ENCODE measurements at regions not wholly inside any gene's neighbourhood (a gene's known extent, or its start where the extent isn't known, plus 50 kb on each side); places are given as distances from the start of the nearest gene placed in this dataset.

- ATAC-seq, result no peak
- H3K4me1 ChIP-seq, result peaks cover 0 to 11% (median 3%) of the 10 kb centered on the region in 12 donors
- intact Hi-C loops (cut with DNase I), result no loop called here
- WGBS, 4 donors, result 84 to 91% (median 88%) methylated on average over 5 of the region's 5 CpGs
- H3K9me3 ChIP-seq, result peaks cover 0 to 4% (median 0%) of the 10 kb centered on the region in 12 donors
- TF ChIP-seq POLR2A (IDR thresholded peaks at IDR 0.05) (no peak), CTCF (IDR thresholded peaks at IDR 0.05) (no peak)
- H3K27ac ChIP-seq, result no peak overlapping the region
- DNase-seq, result no peak
- no peaks in the 10 kb centered on the region for H3K36me3 ChIP-seq
- no peak overlapping the region for H3K4me3 ChIP-seq
- H3K27me3 ChIP-seq, result no peaks in the 10 kb centered on the region
Measured at GRCh38 chr10:3723766-3724165, 61.2 kb downstream of the KLF6 start.

- Histone ChIP-seq H3K36me3 (no peaks in the 10 kb centered on the region), H3K27ac (peak overlapping the region in 8 of 12 donors; percentile 5 to 66 (median 36)), H3K4me1 (peaks cover 0 to 11% (median 3%) of the 10 kb centered on the region in 12 donors), H3K9me3 (peaks cover 0 to 4% (median 0%) of the 10 kb centered on the region in 12 donors), H3K27me3 (no peaks in the 10 kb centered on the region), H3K4me3 (no peak overlapping the region)
- WGBS, 4 donors, result 36 to 45% (median 44%) methylated on average over 8 of the region's 8 CpGs
- TF ChIP-seq POLR2A (IDR thresholded peaks at IDR 0.05) (no peak), CTCF (IDR thresholded peaks at IDR 0.05) (no peak)
- DNase-seq (peak in 4 of 5 donors; percentile 52 to 80 (median 65)), ATAC-seq (peak; percentile 92 to 97 (median 96))
- intact Hi-C loops (cut with DNase I), result no loop called here
Measured at GRCh38 chr10:3720228-3721019, 64.6 kb downstream of the KLF6 start.

GRCh38 chr10:3719024-3719843 lies 65.8 kb downstream of the KLF6 start:
- intact Hi-C loops (cut with DNase I), result no loop called here
- Histone ChIP-seq H3K4me1 (peaks cover 0 to 11% (median 3%) of the 10 kb centered on the region in 12 donors), H3K36me3 (no peaks in the 10 kb centered on the region), H3K9me3 (no peaks in the 10 kb centered on the region), H3K27ac (no peak overlapping the region), H3K27me3 (no peaks in the 10 kb centered on the region), H3K4me3 (no peak overlapping the region)
- no peak for ATAC-seq
- 87 to 95% (median 91%) methylated on average over 16 to 17 of the region's 17 CpGs for WGBS, 4 donors
- no peak for DNase-seq
- TF ChIP-seq CTCF (IDR thresholded peaks at IDR 0.05) (no peak), POLR2A (IDR thresholded peaks at IDR 0.05) (no peak)

GRCh38 chr10:3716093-3716492 lies 68.9 kb downstream of the KLF6 start:
- ATAC-seq (no peak), DNase-seq (no peak)
- Histone ChIP-seq H3K27ac (no peak overlapping the region), H3K4me1 (peaks cover 0 to 10% (median 3%) of the 10 kb centered on the region in 12 donors), H3K27me3 (no peaks in the 10 kb centered on the region), H3K4me3 (no peak overlapping the region), H3K9me3 (peaks cover 0 to 15% (median 4%) of the 10 kb centered on the region in 12 donors), H3K36me3 (no peaks in the 10 kb centered on the region)
- intact Hi-C loops (cut with DNase I), result no loop called here
- TF ChIP-seq POLR2A (IDR thresholded peaks at IDR 0.05) (no peak), CTCF (IDR thresholded peaks at IDR 0.05) (no peak)
- 89 to 92% (median 90%) methylated on average over 9 of the region's 9 CpGs for WGBS, 4 donors

Measured in heart left ventricle (tissue), 16 donors.